ENCODE measurements at regions not wholly inside any gene's neighbourhood (a gene's known extent, or its start where the extent isn't known, plus 50 kb on each side); places are given as distances from the start of the nearest gene placed in this dataset.
A peak's percentile ranks its signal among the peaks of the same experiment; 100 is the strongest.
"Not testable (repeated sequence)": the region's sequence is repeated elsewhere in the genome, so short reads cannot be mapped to it uniquely, and the experiment has no call there.

GRCh38 chr13:93017493-93018112 lies 209.0 kb upstream of the GPC6 start:
- DNase-seq = no peak

GRCh38 chr13:93023929-93024328 lies 202.7 kb upstream of the GPC6 start:
- DNase-seq = no peak

GRCh38 chr13:93025984-93026383 lies 200.6 kb upstream of the GPC6 start:
- no peak for DNase-seq

- DNase-seq = peak; percentile 33
Measured at GRCh38 chr13:93029536-93029935, 197.1 kb upstream of the GPC6 start.

GRCh38 chr13:93036380-93036779 lies 190.2 kb upstream of the GPC6 start:
- DNase-seq = no peak

GRCh38 chr13:93037780-93038179 lies 188.8 kb upstream of the GPC6 start:
- DNase-seq = no peak

- no peak for DNase-seq
Measured at GRCh38 chr13:93038187-93038586, 188.4 kb upstream of the GPC6 start.

GRCh38 chr13:93039131-93039530 lies 187.5 kb upstream of the GPC6 start:
- peak; percentile 73 for DNase-seq

- not testable (repeated sequence) for DNase-seq
Measured at GRCh38 chr13:93041566-93041965, 185.0 kb upstream of the GPC6 start.

GRCh38 chr13:93045836-93046235 lies 180.8 kb upstream of the GPC6 start:
- DNase-seq = peak; percentile 9

- DNase-seq = no peak
Measured at GRCh38 chr13:93055233-93055632, 171.4 kb upstream of the GPC6 start.

GRCh38 chr13:93058301-93058700 lies 168.3 kb upstream of the GPC6 start:
- DNase-seq = no peak

GRCh38 chr13:93060144-93060543 lies 166.5 kb upstream of the GPC6 start:
- DNase-seq = no peak

GRCh38 chr13:93066187-93066586 lies 160.4 kb upstream of the GPC6 start:
- peak; percentile 77 for DNase-seq

- DNase-seq = peak; percentile 43
Measured at GRCh38 chr13:93079294-93079693, 147.3 kb upstream of the GPC6 start.

GRCh38 chr13:93080166-93080565 lies 146.4 kb upstream of the GPC6 start:
- no peak for DNase-seq

GRCh38 chr13:93080587-93080986 lies 146.0 kb upstream of the GPC6 start:
- peak; percentile 32 for DNase-seq

- DNase-seq = no peak
Measured at GRCh38 chr13:93086329-93086728, 140.3 kb upstream of the GPC6 start.

GRCh38 chr13:93098972-93099371 lies 127.6 kb upstream of the GPC6 start:
- no peak for DNase-seq

GRCh38 chr13:93101226-93101734 lies 125.3 kb upstream of the GPC6 start:
- DNase-seq = no peak

GRCh38 chr13:93104270-93104669 lies 122.3 kb upstream of the GPC6 start:
- no peak for DNase-seq

- no peak for DNase-seq
Measured at GRCh38 chr13:93108111-93108601, 118.5 kb upstream of the GPC6 start.

- no peak for DNase-seq
Measured at GRCh38 chr13:93116809-93117208, 109.8 kb upstream of the GPC6 start.

GRCh38 chr13:93118081-93118615 lies 108.5 kb upstream of the GPC6 start:
- no peak for DNase-seq

- no peak for DNase-seq
Measured at GRCh38 chr13:93140912-93141311, 85.7 kb upstream of the GPC6 start.

All from fibroblast of skin of abdomen (primary cell).